ENCODE measurements at regions not wholly inside any gene's neighbourhood (a gene's known extent, or its start where the extent isn't known, plus 50 kb on each side); places are given as distances from the start of the nearest gene placed in this dataset.

DNA sequence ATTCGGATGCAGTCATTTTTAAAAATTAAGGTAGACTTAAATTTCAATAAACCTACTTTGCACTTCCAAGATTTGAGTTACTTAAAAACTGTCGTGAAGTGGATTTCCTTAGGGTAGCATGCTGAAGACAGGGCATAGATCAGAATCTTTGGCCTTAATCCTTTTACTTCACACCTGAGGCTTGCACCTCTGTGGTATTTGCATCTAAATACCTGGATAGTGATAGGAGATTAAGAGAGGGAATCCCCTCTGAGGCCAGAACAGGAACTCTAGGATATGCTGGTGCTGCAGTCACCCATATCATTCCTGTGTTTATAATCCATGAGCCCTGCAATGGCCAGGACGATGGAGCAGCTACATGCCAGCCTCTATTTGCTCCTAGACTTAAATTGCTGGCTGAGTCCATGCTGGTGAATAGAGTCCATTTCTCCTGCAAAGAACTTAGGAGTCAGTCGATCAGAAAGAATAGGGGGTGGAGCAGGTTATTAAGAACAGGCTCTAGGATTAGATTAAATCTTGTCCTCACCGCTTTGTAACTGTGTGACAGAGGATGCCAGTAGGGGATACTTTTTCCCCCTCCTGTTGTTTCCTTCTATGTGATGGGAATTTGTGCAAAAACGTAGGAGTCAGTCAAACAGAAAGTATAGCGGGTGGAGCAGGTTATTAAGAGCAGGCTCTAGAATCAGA lies 333.6 kb downstream of the DUSP10 start:
- in situ Hi-C loops (cut with MboI; ENCODE audit: low sequenced_read_pairs) = no loop called here

DNA sequence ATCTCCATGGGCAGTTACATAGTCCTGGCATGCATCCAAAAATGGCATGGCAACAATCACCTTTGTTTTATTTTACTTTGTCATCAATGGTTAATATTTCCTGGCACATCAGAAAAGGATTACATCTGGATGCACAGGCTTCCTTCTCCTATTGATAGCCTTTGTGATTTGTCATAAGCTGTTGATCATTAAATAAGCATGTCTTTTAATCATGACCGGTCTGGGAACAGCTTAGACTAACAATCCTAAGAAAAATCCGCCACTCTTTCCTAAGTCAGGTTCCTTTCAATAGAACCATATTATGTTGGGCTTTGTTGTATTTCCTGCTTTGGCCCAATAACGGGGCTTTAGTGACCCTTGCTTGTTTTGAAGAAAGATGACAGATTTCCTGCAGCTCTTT lies 330.6 kb downstream of the DUSP10 start:
- in situ Hi-C loops (cut with MboI; ENCODE audit: low sequenced_read_pairs) = no loop called here

- in situ Hi-C loops (cut with MboI; ENCODE audit: low sequenced_read_pairs) = no loop called here
Measured at GRCh38 chr1:221414772-221415539, 326.9 kb downstream of the DUSP10 start.

GRCh38 chr1:221415651-221416050 lies 326.2 kb downstream of the DUSP10 start:
- in situ Hi-C loops (cut with MboI; ENCODE audit: low sequenced_read_pairs) = no loop called here

DNA sequence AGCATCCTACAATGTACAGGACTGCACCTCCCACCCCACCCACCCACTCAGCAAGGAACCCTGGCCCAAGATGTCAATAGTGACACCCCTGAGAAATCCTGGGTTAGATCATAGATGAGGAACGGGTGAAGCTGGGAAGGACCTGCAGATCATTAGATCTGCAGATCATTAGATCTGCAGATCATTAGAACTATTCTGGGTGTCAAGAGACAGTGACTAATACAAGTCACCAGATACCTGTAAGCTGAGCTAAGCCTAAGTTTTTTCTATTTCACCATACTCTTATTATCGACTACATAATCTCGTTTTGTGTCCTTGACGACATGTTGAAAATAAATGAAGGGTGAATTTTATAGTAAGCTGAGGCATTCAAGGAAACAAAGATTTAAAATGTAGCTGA lies 325.7 kb downstream of the DUSP10 start:
- in situ Hi-C loops (cut with MboI; ENCODE audit: low sequenced_read_pairs) = no loop called here

DNA sequence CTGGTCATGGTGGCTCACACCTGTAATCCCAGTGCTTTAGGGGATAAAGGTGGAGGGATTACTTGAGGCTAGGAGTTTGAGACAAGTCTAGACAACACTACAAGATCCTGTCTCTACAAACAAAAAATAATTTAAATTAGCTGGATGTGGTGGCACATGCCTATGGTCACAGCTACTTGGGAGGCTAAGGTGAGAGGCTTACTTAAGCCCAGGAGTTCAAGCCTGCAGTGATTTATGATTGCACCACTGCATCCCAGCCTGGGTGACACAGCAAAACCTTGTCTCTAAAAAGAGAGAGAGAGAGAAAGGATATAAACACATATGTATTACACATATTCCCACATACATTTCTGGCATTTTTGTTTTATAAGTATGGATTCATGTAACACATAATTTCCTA lies 325.2 kb downstream of the DUSP10 start:
- in situ Hi-C loops (cut with MboI; ENCODE audit: low sequenced_read_pairs) = no loop called here

- in situ Hi-C loops (cut with MboI; ENCODE audit: low sequenced_read_pairs) = no loop called here
Measured at GRCh38 chr1:221418346-221418745, 323.5 kb downstream of the DUSP10 start.

- in situ Hi-C loops (cut with MboI; ENCODE audit: low sequenced_read_pairs) = no loop called here
Measured at GRCh38 chr1:221419513-221420095, 322.3 kb downstream of the DUSP10 start.

DNA sequence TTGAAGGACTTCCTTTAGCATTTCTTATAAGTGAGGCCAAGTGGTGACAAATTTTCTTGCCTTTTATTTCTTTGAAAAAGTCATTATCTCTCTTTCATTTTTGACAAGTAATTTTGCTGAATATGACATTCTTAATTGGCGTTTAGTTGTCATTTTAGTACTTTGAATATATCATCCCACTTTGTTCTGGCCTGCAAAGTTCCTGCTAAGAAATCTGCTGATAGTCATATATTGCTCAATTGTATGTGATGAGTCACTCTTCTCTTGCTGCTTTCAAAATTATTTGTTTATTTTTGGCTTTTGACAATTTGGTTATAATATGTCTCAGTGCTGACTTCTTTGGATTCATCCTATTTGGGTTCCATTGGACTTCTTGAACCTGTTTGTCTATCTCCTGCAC lies 312.6 kb downstream of the DUSP10 start:
- in situ Hi-C loops (cut with MboI; ENCODE audit: low sequenced_read_pairs) = loop anchor here (25.0 kb wide), 1 partner anchor 617 kb away; no protein-coding TSS in a partner anchor

- in situ Hi-C loops (cut with MboI; ENCODE audit: low sequenced_read_pairs) = loop anchor here (25.0 kb wide), 1 partner anchor 618 kb away; no protein-coding TSS in a partner anchor
Measured at GRCh38 chr1:221430152-221430960, 311.5 kb downstream of the DUSP10 start.

GRCh38 chr1:221431068-221431651 lies 310.7 kb downstream of the DUSP10 start:
- in situ Hi-C loops (cut with MboI; ENCODE audit: low sequenced_read_pairs) = loop anchor here (25.0 kb wide), 1 partner anchor 619 kb away; no protein-coding TSS in a partner anchor

DNA sequence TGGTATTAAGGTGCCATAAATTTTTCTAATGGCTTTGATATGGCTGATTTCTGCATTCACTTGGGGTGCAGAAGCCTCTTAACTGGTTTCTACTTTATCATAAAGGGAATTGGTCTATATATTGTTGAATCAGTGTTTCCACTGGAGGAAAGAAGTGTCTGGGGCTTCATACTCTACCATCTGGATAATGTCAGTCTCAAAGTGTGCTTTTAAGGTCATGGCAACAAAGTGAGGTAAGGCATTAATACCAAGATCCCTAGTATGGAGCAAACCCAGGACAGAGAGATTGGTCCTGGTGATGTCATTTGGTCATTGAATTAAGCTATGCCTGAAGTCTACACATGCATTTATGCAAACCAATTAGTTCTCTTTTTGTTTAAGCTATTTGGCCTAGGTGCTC lies 309.9 kb downstream of the DUSP10 start:
- in situ Hi-C loops (cut with MboI; ENCODE audit: low sequenced_read_pairs) = loop anchor here (25.0 kb wide), 1 partner anchor 620 kb away; no protein-coding TSS in a partner anchor

GRCh38 chr1:221435504-221435904 lies 306.4 kb downstream of the DUSP10 start:
- in situ Hi-C loops (cut with MboI; ENCODE audit: low sequenced_read_pairs) = loop anchor here (25.0 kb wide), 1 partner anchor 623 kb away; no protein-coding TSS in a partner anchor

- in situ Hi-C loops (cut with MboI; ENCODE audit: low sequenced_read_pairs) = loop anchor here (25.0 kb wide), 1 partner anchor 625 kb away; no protein-coding TSS in a partner anchor
Measured at GRCh38 chr1:221437171-221437570, 304.7 kb downstream of the DUSP10 start.

GRCh38 chr1:221437926-221438325 lies 304.0 kb downstream of the DUSP10 start:
- in situ Hi-C loops (cut with MboI; ENCODE audit: low sequenced_read_pairs) = loop anchor here (25.0 kb wide), 1 partner anchor 626 kb away; no protein-coding TSS in a partner anchor

- in situ Hi-C loops (cut with MboI; ENCODE audit: low sequenced_read_pairs) = loop anchor here (25.0 kb wide), 1 partner anchor 627 kb away; no protein-coding TSS in a partner anchor
Measured at GRCh38 chr1:221439008-221439746, 302.7 kb downstream of the DUSP10 start.

- in situ Hi-C loops (cut with MboI; ENCODE audit: low sequenced_read_pairs) = loop anchor here (25.0 kb wide), 1 partner anchor 628 kb away; no protein-coding TSS in a partner anchor
Measured at GRCh38 chr1:221439747-221440501, 302.0 kb downstream of the DUSP10 start.

DNA sequence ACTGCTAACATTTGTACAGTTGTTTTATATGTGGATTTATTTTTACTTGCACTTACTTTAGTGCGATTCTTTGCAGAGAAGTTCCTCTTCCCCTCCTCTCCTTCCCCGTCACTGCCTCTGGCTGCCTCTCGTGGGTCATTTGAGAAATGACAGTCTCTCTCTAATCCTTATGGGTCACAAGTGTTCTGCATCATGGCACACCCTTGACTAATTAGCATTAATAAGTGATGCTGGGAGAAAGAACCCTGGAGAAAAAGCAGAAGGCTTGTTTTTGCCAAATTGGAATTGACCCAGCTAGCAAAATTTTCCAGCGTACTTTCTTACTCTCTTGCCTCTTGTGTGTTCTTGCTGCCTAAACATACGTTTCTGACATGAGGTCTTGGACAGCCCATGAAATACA lies 301.2 kb downstream of the DUSP10 start:
- in situ Hi-C loops (cut with MboI; ENCODE audit: low sequenced_read_pairs) = loop anchor here (25.0 kb wide), 1 partner anchor 628 kb away; no protein-coding TSS in a partner anchor

GRCh38 chr1:221442056-221442455 lies 299.8 kb downstream of the DUSP10 start:
- in situ Hi-C loops (cut with MboI; ENCODE audit: low sequenced_read_pairs) = loop anchor here (25.0 kb wide), 1 partner anchor 630 kb away; no protein-coding TSS in a partner anchor

Data from HL-60/S4 (cell line).